ENCODE measurements at regions not wholly inside any gene's neighbourhood (a gene's known extent, or its start where the extent isn't known, plus 50 kb on each side); places are given as distances from the start of the nearest gene placed in this dataset.

DNA sequence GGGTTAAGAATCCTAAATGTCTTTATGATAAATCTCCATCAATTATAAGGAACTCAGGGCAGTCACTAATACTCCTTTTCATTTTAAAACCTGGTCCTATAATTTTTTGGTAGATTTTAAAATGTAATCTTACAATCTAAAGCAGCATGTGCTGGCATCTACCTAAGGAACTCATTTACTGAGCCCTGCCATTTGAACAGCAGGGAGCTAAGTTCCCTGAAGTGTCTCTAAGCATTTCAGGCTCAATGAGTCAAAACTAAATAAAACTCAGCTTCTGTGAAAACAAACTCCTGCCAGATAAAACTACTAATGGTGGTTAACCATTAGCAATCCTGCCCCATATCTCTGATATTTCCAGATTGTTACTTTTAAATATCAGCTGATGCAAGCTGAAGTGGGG lies 1371.8 kb upstream of the PRMT6 start:
- no TSS peak for BruUV-seq (replicated peaks)
- CTCF ChIA-PET: no interaction called here
- H3K27ac ChIP-seq (ENCODE audit: low read length): no peak overlapping the region
- in situ Hi-C loops (cut with HindIII; ENCODE audit: low pct_unique_long_range_greater_than_20kb, low sequenced_read_pairs): no loop called here
- no peaks in the 10 kb centered on the region for H3K4me1 ChIP-seq (ENCODE audit: control insufficient read depth, insufficient read depth, low read length)
- no peaks in the 10 kb centered on the region; the same call in 1 of the 2 replicates for H3K9me3 ChIP-seq (ENCODE audit: control insufficient read depth, insufficient read depth, low read depth, low read length)
- intact Hi-C loops (cut with micrococcal nuclease; ENCODE audit: unreplicated experiment): no loop called here
- ATAC-seq (no peak), DNase-seq (ENCODE audit: low read depth, low spot score) (no peak)
- H3K4me3 ChIP-seq (ENCODE audit: low read depth in 2 of 2, low read length in 2 of 2): no peak overlapping the region
- no peak for TF ChIP-seq POLR2AphosphoS5 (IDR thresholded peaks at IDR 0.05; ENCODE audit: low read depth, low read length)
- no peak for TF ChIP-seq SIN3A (IDR thresholded peaks at IDR 0.05; ENCODE audit: borderline replicate concordance, insufficient read depth, low read depth, low read length)
- TF ChIP-seq, protein P1, sequence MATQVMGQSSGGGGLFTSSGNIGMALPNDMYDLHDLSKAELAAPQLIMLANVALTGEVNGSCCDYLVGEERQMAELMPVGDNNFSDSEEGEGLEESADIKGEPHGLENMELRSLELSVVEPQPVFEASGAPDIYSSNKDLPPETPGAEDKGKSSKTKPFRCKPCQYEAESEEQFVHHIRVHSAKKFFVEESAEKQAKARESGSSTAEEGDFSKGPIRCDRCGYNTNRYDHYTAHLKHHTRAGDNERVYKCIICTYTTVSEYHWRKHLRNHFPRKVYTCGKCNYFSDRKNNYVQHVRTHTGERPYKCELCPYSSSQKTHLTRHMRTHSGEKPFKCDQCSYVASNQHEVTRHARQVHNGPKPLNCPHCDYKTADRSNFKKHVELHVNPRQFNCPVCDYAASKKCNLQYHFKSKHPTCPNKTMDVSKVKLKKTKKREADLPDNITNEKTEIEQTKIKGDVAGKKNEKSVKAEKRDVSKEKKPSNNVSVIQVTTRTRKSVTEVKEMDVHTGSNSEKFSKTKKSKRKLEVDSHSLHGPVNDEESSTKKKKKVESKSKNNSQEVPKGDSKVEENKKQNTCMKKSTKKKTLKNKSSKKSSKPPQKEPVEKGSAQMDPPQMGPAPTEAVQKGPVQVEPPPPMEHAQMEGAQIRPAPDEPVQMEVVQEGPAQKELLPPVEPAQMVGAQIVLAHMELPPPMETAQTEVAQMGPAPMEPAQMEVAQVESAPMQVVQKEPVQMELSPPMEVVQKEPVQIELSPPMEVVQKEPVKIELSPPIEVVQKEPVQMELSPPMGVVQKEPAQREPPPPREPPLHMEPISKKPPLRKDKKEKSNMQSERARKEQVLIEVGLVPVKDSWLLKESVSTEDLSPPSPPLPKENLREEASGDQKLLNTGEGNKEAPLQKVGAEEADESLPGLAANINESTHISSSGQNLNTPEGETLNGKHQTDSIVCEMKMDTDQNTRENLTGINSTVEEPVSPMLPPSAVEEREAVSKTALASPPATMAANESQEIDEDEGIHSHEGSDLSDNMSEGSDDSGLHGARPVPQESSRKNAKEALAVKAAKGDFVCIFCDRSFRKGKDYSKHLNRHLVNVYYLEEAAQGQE (IDR thresholded peaks at IDR 0.05; ENCODE audit: insufficient read depth in 1 of 2, low read depth in 2 of 2, low read length in 1 of 2): no peak
- TF ChIP-seq, protein P2, sequence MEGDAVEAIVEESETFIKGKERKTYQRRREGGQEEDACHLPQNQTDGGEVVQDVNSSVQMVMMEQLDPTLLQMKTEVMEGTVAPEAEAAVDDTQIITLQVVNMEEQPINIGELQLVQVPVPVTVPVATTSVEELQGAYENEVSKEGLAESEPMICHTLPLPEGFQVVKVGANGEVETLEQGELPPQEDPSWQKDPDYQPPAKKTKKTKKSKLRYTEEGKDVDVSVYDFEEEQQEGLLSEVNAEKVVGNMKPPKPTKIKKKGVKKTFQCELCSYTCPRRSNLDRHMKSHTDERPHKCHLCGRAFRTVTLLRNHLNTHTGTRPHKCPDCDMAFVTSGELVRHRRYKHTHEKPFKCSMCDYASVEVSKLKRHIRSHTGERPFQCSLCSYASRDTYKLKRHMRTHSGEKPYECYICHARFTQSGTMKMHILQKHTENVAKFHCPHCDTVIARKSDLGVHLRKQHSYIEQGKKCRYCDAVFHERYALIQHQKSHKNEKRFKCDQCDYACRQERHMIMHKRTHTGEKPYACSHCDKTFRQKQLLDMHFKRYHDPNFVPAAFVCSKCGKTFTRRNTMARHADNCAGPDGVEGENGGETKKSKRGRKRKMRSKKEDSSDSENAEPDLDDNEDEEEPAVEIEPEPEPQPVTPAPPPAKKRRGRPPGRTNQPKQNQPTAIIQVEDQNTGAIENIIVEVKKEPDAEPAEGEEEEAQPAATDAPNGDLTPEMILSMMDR (IDR thresholded peaks at IDR 0.05): no peak
- no peak for TF ChIP-seq TCF7L2 (IDR thresholded peaks at IDR 0.05; ENCODE audit: low read depth, low read length)
- H3K27me3 ChIP-seq (ENCODE audit: control insufficient read depth, insufficient read depth, low read length): no peaks in the 10 kb centered on the region
- no peaks in the 10 kb centered on the region for H3K36me3 ChIP-seq (ENCODE audit: control insufficient read depth, insufficient read depth, low read length)
- POLR2A ChIA-PET: no interaction called here

DNA sequence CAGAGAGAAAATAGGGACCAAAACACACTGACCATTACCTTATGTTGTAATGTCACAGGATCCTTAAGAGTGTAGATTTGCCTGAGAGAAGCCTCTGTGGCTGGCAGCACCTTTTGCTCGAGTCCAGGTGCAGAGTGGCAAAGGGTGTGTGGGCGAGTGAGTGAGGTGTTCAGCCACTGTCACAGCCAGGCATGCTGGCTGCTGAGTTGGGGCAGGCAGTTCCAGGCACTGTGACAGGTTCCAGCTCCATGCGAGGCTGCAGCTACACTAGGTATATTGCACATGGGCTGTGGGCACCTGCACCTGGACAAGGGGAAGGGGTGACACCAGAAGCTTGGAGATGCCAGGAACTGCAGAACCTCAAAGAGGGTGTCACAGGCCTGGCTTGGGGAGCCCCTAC lies 1370.4 kb upstream of the PRMT6 start:
- H3K27ac ChIP-seq (ENCODE audit: low read length): no peak overlapping the region
- H3K27me3 ChIP-seq (ENCODE audit: control insufficient read depth, insufficient read depth, low read length): no peaks in the 10 kb centered on the region
- no peak overlapping the region for H3K4me3 ChIP-seq (ENCODE audit: low read depth in 2 of 2, low read length in 2 of 2)
- intact Hi-C loops (cut with micrococcal nuclease; ENCODE audit: unreplicated experiment): no loop called here
- in situ Hi-C loops (cut with HindIII; ENCODE audit: low pct_unique_long_range_greater_than_20kb, low sequenced_read_pairs): no loop called here
- CTCF ChIA-PET: no interaction called here
- no peaks in the 10 kb centered on the region; the same call in 1 of the 2 replicates for H3K9me3 ChIP-seq (ENCODE audit: control insufficient read depth, insufficient read depth, low read depth, low read length)
- POLR2A ChIA-PET: no interaction called here
- no peaks in the 10 kb centered on the region for H3K36me3 ChIP-seq (ENCODE audit: control insufficient read depth, insufficient read depth, low read length)
- TF ChIP-seq TCF7L2 (IDR thresholded peaks at IDR 0.05; ENCODE audit: low read depth, low read length): no peak
- TF ChIP-seq, protein P2 (IDR thresholded peaks at IDR 0.05): no peak
- no peak for TF ChIP-seq SIN3A (IDR thresholded peaks at IDR 0.05; ENCODE audit: borderline replicate concordance, insufficient read depth, low read depth, low read length)
- ATAC-seq (no peak), DNase-seq (ENCODE audit: low read depth, low spot score) (no peak)
- BruUV-seq (replicated peaks): no TSS peak
- H3K4me1 ChIP-seq (ENCODE audit: control insufficient read depth, insufficient read depth, low read length): no peaks in the 10 kb centered on the region

Measured in Panc1 (cell line).